Motor neuron (in vitro differentiated cells): ENCODE measurements at regions not wholly inside any gene's neighbourhood (a gene's known extent, or its start where the extent isn't known, plus 50 kb on each side); places are given as distances from the start of the nearest gene placed in this dataset.
A peak's percentile ranks its signal among the peaks of the same experiment; 100 is the strongest.
"Not testable (repeated sequence)": the region's sequence is repeated elsewhere in the genome, so short reads cannot be mapped to it uniquely, and the experiment has no call there.

Source experiments
- ATAC-seq, 8 experiments: fragments of 200-7000 bp; cut with Tn5 transposase; replicated peaks in 6 of 8; 2 replicates each; pipeline ENCODE4 v1.8.0; 2021; ENCODE audit warnings: mild to moderate bottlenecking in 8 of 8, moderate library complexity in 8 of 8
- H3K27ac ChIP-seq, 2 donors: fragments of 250-450 bp; sonication (Bioruptor Pico); 2 replicates each; pipeline ENCODE4 v1.9.0; 2021; ENCODE audit warnings: antibody characterized with exemption in 2 of 2, mild to moderate bottlenecking in 2 of 2, moderate library complexity in 1 of 2
- H3K4me1 ChIP-seq, 2 donors: fragments of 250-450 bp; sonication (Bioruptor Pico); replicated peaks in 1 of 2; 2 replicates each; pipeline ENCODE4 v1.6.1; 2021; ENCODE audit warnings: antibody characterized with exemption in 2 of 2, mild to moderate bottlenecking in 2 of 2, moderate library complexity in 1 of 2
- H3K4me3 ChIP-seq, 5 donors: fragments of 250-450 bp; sonication (Bioruptor Pico); 2 replicates each; pipeline ENCODE4 v1.9.0; 2021; ENCODE audit warnings: antibody characterized with exemption in 5 of 5, mild to moderate bottlenecking in 5 of 5, moderate library complexity in 4 of 5
- WGBS, 10 experiments: fragments of 450-650 bp; shearing (Covaris generic); methylation state at CpG; one replicate each; pipeline ENCODE4 v1.0.0; 2022; 5-methylcytosine and 5-hydroxymethylcytosine counted together
- in situ Hi-C, 9 experiments: fragments of 400-800 bp; cut with MboI; loops; one replicate each; pipeline ENCODE4 v1.15.0; 2021; ENCODE audit warnings: low sequenced_read_pairs in 9 of 9, low pct_unique_long_range_greater_than_20kb in 2 of 9; ENCODE audit not compliant: unreplicated experiment in 9 of 9

- peak in 1 of 8 experiments; percentile 39 for ATAC-seq
- Histone ChIP-seq H3K27ac (no peak overlapping the region), H3K4me3 (no peak overlapping the region), H3K4me1 (peaks cover 0 to 5% of the 10 kb centered on the region in 2 donors)
- in situ Hi-C loops = no loop called here
- 0 to 100% (median 78%) methylated on average over 1 of the region's 1 CpG; no CpG with 5 or more reads in 2 of the 10 experiments for WGBS, 10 experiments
Observed at GRCh38 chr12:89833337-89834252, 125.0 kb upstream of the ATP2B1 start.

DNA sequence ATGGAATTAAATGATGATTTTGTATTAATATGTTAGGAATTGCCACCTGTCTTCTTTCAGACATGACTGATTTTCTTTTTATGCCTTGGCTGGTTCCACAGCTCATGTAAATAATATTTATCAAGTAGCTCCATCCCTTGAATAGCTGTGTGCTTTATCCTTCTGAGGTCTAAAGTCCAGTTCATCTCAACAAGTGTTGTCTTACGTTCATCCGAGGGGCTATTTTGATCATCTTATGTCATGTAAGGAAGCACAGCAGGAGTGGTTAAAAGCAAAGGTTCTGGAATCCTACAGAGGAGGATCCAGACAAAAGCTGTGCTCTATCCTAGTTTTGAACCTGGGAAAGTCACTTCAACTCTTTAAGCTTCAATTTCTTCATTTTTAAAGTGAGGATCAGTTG is 123.7 kb upstream of the ATP2B1 start:
- Histone ChIP-seq H3K4me1 (no peaks in the 10 kb centered on the region), H3K27ac (no peak overlapping the region), H3K4me3 (no peak overlapping the region)
- WGBS, 10 experiments = 75 to 100% (median 85%) methylated on average over 1 to 2 of the region's 2 CpGs; no CpG with 5 or more reads in 1 of the 10 experiments
- in situ Hi-C loops = no loop called here
- ATAC-seq = no peak

DNA sequence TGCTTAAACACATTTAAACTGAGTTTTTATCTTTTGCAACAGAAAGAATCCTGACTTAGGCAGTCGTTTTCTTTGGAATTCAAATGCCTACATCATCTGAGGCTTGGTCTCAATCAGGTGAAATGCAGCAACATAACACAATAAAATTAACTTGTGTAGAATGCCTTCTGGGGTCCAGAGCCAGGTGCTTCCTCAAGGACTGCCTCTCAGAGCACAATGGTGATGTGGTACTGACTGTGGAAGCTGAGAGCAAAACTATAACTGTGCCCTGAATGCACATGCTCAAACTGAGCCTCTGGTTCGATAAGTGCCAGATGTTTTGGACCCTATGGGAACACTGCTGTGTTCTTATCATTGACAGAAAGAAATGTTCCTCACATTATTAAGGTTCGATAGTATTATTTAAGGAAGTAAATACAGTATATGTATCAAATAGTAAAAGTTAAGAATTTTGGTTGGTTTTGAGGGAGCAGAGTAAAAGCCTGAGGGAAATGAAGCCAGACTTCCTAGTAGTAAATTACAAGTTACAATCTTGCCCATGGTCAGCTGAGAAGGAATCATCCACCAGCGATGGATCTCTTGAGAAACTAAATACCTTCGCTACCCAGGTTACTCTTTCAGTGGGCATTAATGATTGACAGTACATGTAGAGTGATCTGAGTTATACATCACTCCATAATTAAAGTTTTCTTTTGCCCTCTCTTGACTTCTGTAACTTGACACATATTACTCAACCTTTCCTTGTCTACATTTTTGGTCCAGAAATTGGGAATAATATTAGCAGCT is 122.9 kb upstream of the ATP2B1 start:
- no peak for ATAC-seq
- no peak overlapping the region for H3K4me3 ChIP-seq
- in situ Hi-C loops = no loop called here
- no peak overlapping the region for H3K27ac ChIP-seq
- WGBS, 10 experiments = 36 to 100% (median 69%) methylated on average over 2 to 5 of the region's 5 CpGs
- no peaks in the 10 kb centered on the region for H3K4me1 ChIP-seq

GRCh38 chr12:89829434-89829975 is 120.9 kb upstream of the ATP2B1 start:
- no peak for ATAC-seq
- WGBS, 10 experiments = 42 to 100% (median 90%) methylated on average over 1 to 2 of the region's 2 CpGs
- no peak overlapping the region for H3K4me3 ChIP-seq
- in situ Hi-C loops = no loop called here
- no peaks in the 10 kb centered on the region for H3K4me1 ChIP-seq
- no peak overlapping the region for H3K27ac ChIP-seq

DNA sequence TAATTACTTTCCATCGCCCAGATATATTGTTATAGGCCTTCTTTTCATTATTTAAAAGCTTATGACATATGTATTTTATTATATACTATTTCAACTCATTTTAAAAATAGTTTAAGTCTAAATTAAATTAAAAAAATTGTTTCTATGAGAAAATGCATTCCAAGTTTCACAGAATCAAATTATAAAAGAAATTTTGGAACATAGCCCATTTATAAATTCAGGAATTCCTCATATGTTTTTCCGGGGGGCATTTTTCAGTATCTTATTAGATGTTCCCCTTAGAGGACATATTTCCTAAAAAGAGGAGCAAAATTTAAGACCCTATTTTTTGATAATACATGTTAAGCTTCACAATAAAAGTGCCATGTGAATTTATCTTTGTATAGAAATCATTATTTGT is 119.9 kb upstream of the ATP2B1 start:
- Histone ChIP-seq H3K4me1 (no peaks in the 10 kb centered on the region), H3K27ac (no peak overlapping the region), H3K4me3 (no peak overlapping the region)
- WGBS, 10 experiments = 63 to 100% (median 90%) methylated on average over 1 to 2 of the region's 2 CpGs
- in situ Hi-C loops = no loop called here
- no peak for ATAC-seq

- 40 to 80% (median 65%) methylated on average over 1 to 5 of the region's 5 CpGs; no CpG with 5 or more reads in 1 of the 10 experiments for WGBS, 10 experiments
- no peaks in the 10 kb centered on the region for H3K4me1 ChIP-seq
- ATAC-seq = no peak
- no peak overlapping the region for H3K4me3 ChIP-seq
- in situ Hi-C loops = no loop called here
- H3K27ac ChIP-seq = no peak overlapping the region
Observed at GRCh38 chr12:89827592-89827991, 119.0 kb upstream of the ATP2B1 start.

- WGBS, 10 experiments = 60 to 100% (median 94%) methylated on average over 1 to 2 of the region's 2 CpGs
- no peak for ATAC-seq
- Histone ChIP-seq H3K27ac (no peak overlapping the region), H3K4me1 (no peaks in the 10 kb centered on the region), H3K4me3 (no peak overlapping the region)
- in situ Hi-C loops = no loop called here
Observed at GRCh38 chr12:89826468-89826867, 117.8 kb upstream of the ATP2B1 start.

DNA sequence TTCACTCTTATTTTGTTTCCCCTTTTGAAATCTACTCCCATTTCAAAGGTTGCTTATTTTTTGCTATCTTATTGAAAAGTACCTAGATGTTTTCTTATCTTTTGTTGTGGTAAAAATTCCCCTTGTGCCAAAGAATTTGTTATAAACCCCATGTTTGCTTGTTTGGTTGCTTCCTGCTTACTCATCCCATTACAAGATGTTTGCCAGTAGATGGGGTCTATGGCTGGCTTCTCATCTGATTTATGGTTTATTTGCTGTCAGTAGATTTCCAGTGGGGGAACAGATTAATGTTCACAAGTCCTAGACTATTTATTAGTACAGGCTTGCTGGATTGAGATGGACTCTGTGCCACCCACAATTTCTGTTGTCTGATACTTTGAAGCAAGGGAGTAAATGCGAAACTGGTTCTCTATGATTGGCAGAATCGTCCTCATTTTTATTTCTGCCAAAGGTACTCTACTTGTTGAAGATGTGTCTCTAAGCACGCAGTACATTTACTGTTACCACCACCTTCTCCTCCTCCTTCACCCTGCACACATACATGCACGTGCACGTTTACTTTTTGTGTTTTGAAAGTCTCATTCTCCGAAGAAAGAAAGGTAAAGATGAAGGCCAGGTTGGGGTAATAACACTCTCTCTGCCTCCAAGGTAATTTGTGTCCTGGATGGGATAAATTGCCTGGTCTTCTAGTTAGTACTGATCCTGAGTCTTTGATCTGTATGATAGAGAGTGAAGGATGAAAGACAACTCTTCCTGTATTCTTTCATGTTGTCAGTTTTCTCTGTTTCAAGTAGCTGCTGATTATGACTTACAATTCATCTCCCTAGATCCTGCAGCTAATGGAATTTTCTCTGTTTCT is 117.2 kb upstream of the ATP2B1 start:
- 68 to 96% (median 90%) methylated on average over 2 to 6 of the region's 6 CpGs; no CpG with 5 or more reads in 2 of the 10 experiments for WGBS, 10 experiments
- no peak overlapping the region for H3K4me3 ChIP-seq
- H3K27ac ChIP-seq = no peak overlapping the region
- peak in 4 of 8 experiments; percentile 33 to 58 (median 39) for ATAC-seq
- in situ Hi-C loops = no loop called here
- H3K4me1 ChIP-seq = no peaks in the 10 kb centered on the region

GRCh38 chr12:89824822-89825221 is 116.2 kb upstream of the ATP2B1 start:
- Histone ChIP-seq H3K27ac (no peak overlapping the region), H3K4me1 (no peaks in the 10 kb centered on the region), H3K4me3 (no peak overlapping the region)
- WGBS, 10 experiments = 53 to 100% (median 84%) methylated on average over 1 to 2 of the region's 2 CpGs
- in situ Hi-C loops = no loop called here
- no peak for ATAC-seq

DNA sequence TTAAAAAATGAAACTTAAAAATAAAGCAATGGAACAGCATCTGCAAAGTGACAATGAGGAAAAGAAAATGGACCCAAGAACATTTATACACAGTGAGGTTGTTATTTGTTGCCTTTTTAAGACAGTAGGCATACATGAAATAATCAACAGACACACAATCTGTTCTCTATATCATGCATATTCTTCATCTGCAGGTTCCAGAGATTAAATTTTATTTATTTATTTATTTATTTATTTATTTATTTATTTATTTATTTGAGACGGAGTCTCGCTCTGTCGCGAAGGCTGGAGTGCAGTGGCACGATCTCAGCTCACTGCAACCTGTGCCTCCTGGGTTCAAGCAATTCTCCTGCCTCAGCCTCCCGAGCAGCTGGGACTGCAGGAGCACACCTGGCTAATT is 114.4 kb upstream of the ATP2B1 start:
- 91 to 100% (median 100%) methylated on average over 1 to 6 of the region's 6 CpGs; no CpG with 5 or more reads in 3 of the 10 experiments for WGBS, 10 experiments
- H3K27ac ChIP-seq, H3K4me1 ChIP-seq, in situ Hi-C loops, H3K4me3 ChIP-seq, ATAC-seq: not testable (repeated sequence)

- no peak overlapping the region for H3K27ac ChIP-seq
- in situ Hi-C loops = no loop called here
- no peak overlapping the region for H3K4me3 ChIP-seq
- H3K4me1 ChIP-seq = no peaks in the 10 kb centered on the region
- no peak for ATAC-seq
Observed at GRCh38 chr12:89821896-89822295, 113.3 kb upstream of the ATP2B1 start.

GRCh38 chr12:89817501-89818226 is 109.0 kb upstream of the ATP2B1 start:
- Histone ChIP-seq H3K4me3 (no peak overlapping the region), H3K27ac (no peak overlapping the region), H3K4me1 (no peaks in the 10 kb centered on the region)
- in situ Hi-C loops = no loop called here
- no peak for ATAC-seq
- 19 to 82% (median 58%) methylated on average over 1 to 2 of the region's 2 CpGs for WGBS, 10 experiments
